ENCODE measurements at regions not wholly inside any gene's neighbourhood (a gene's known extent, or its start where the extent isn't known, plus 50 kb on each side); places are given as distances from the start of the nearest gene placed in this dataset.

- WGBS, 4 donors = 33 to 74% (median 49%) methylated on average over 3 of the region's 3 CpGs
- ATAC-seq (peak; percentile 95 to 98 (median 98)), DNase-seq (peak in 2 of 5 donors; percentile 49 to 54)
- Histone ChIP-seq H3K4me1 (peaks cover 0 to 9% (median 0%) of the 10 kb centered on the region in 12 donors), H3K27me3 (no peaks in the 10 kb centered on the region), H3K9me3 (peaks cover 0 to 34% (median 13%) of the 10 kb centered on the region in 12 donors), H3K36me3 (no peaks in the 10 kb centered on the region), H3K4me3 (no peak overlapping the region), H3K27ac (no peak overlapping the region)
- intact Hi-C loops (cut with DNase I) = no loop called here
- no peak for TF ChIP-seq POLR2A (IDR thresholded peaks at IDR 0.05)
- no peak for TF ChIP-seq CTCF (IDR thresholded peaks at IDR 0.05)
Observed at GRCh38 chr1:186540521-186540920, 79.6 kb upstream of the PDC start.

- Histone ChIP-seq H3K9me3 (peaks cover 0 to 5% (median 0%) of the 10 kb centered on the region in 12 donors), H3K4me3 (no peak overlapping the region), H3K36me3 (no peaks in the 10 kb centered on the region), H3K27me3 (no peaks in the 10 kb centered on the region), H3K4me1 (peaks cover 0 to 9% (median 0%) of the 10 kb centered on the region in 12 donors), H3K27ac (no peak overlapping the region)
- TF ChIP-seq POLR2A (IDR thresholded peaks at IDR 0.05) (no peak), CTCF (IDR thresholded peaks at IDR 0.05) (no peak)
- intact Hi-C loops (cut with DNase I) = no loop called here
- 82 to 92% (median 90%) methylated on average over 3 of the region's 3 CpGs for WGBS, 4 donors
- ATAC-seq = no peak
- DNase-seq = no peak
Observed at GRCh38 chr1:186536273-186536890, 75.5 kb upstream of the PDC start.

GRCh38 chr1:186535388-186536133, 74.6 kb upstream of the PDC start:
- ATAC-seq = peak in 1 of 4 donors; percentile 16
- Histone ChIP-seq H3K4me1 (peaks cover 0 to 9% (median 0%) of the 10 kb centered on the region in 12 donors), H3K9me3 (peaks cover 0 to 4% (median 0%) of the 10 kb centered on the region in 12 donors), H3K27me3 (no peaks in the 10 kb centered on the region), H3K27ac (no peak overlapping the region), H3K36me3 (no peaks in the 10 kb centered on the region), H3K4me3 (no peak overlapping the region)
- DNase-seq = no peak
- WGBS, 4 donors = 43 to 63% (median 54%) methylated on average over 5 of the region's 5 CpGs
- TF ChIP-seq CTCF (IDR thresholded peaks at IDR 0.05) = no peak
- TF ChIP-seq POLR2A (IDR thresholded peaks at IDR 0.05) = no peak
- intact Hi-C loops (cut with DNase I) = no loop called here

- peaks cover 0 to 3% (median 0%) of the 10 kb centered on the region in 12 donors for H3K9me3 ChIP-seq
- peaks cover 0 to 9% (median 0%) of the 10 kb centered on the region in 12 donors for H3K4me1 ChIP-seq
- DNase-seq (no peak), ATAC-seq (no peak)
- no peak overlapping the region for H3K27ac ChIP-seq
- H3K36me3 ChIP-seq = no peaks in the 10 kb centered on the region
- 65 to 74% (median 72%) methylated on average over 4 of the region's 4 CpGs for WGBS, 4 donors
- intact Hi-C loops (cut with DNase I) = no loop called here
- no peaks in the 10 kb centered on the region for H3K27me3 ChIP-seq
- TF ChIP-seq POLR2A (IDR thresholded peaks at IDR 0.05) = no peak
- no peak for TF ChIP-seq CTCF (IDR thresholded peaks at IDR 0.05)
- no peak overlapping the region for H3K4me3 ChIP-seq
Observed at GRCh38 chr1:186534401-186534800, 73.5 kb upstream of the PDC start.

Measured in heart left ventricle (tissue), 16 donors.